GM18951 (cell line): ENCODE measurements at regions not wholly inside any gene's neighbourhood (a gene's known extent, or its start where the extent isn't known, plus 50 kb on each side); places are given as distances from the start of the nearest gene placed in this dataset.

Experiments used
- POLR2A ChIP-seq: IDR thresholded peaks from 4 replicates; pipeline ENCODE4 v1.6.1; 2011; ENCODE audit warnings: mild to moderate bottlenecking; ENCODE audit not compliant: insufficient read length, insufficient read depth; ENCODE audit errors: extremely low read depth
- in situ Hi-C: fragments of 300-500 bp; cut with MboI; formaldehyde crosslinking; loops from one replicate; pipeline ENCODE4 v1.12.0; 2022; ENCODE audit warnings: low sequenced_read_pairs, mixed read lengths, inconsistent platforms; ENCODE audit not compliant: unreplicated experiment

DNA sequence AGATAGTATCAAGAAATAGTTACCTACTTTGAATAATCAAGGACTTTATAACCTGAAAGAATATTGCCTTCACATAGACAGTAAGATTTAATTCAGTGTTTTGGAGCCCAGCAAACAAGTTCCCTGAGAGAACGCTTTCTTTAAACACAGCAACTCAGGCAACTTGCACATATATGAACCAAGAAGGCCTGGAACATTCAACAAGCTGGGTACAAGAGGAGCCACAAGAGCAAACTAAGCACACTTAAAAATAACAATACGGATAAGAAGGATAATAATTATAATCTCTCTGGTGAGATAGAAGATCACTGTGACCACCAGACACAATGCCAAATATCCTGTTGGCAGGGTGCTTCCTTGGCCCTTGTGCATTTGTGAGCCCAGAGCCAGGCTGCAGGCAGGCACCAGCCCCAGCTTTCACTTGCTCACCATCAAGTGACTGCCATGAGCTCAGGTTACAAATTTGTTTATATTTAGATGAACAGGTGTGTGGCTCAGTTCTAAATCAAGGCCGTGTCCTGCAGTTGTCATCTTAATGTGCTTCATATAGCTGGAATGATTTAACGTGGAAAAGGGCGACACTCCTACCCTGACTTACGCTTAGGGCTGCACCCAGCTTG lies 446.6 kb downstream of the IRS1 start:
- TF ChIP-seq POLR2A = no peak
- in situ Hi-C loops = no loop called here

- in situ Hi-C loops = no loop called here
- no peak for TF ChIP-seq POLR2A
These were observed 447.9 kb downstream of the IRS1 start for GRCh38 chr2:226351711-226352110.

DNA sequence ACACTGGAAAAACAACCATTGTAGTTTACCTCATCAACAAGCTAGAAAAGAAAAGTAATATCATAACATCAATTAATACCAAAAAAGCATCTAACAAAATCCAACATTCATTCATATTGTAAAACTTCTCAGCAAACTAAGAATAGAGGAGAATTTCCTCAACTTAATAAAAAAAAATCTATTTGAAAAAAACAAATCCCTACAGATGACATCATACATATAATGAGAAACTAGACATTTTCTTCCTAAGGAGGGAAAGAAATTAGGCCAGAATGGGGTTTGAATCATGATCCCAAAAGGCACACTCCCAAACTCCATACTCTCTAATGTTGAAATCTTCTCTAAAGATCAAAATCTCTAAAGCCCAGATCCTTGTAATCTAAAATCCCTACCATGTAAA lies 460.0 kb downstream of the IRS1 start:
- in situ Hi-C loops = no loop called here
- TF ChIP-seq POLR2A = no peak

DNA sequence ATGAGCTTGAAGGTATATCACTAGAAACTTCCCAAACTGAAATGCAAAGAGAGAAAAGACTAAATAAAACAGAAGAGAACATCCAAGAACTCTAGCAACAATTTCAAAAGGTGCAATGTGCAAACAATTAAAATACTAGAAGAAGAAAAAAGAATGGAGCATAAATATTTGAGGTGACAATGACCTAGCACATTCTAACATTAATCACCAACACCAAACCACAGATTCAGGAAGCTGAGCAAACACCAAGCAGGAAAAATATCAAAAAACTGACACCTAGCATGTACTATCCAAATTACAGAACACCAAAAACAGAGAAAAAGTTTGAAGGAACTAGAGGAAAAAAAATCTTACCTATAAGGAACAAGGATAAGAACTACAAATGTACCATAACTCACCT lies 460.8 kb downstream of the IRS1 start:
- in situ Hi-C loops = no loop called here
- no peak for TF ChIP-seq POLR2A

DNA sequence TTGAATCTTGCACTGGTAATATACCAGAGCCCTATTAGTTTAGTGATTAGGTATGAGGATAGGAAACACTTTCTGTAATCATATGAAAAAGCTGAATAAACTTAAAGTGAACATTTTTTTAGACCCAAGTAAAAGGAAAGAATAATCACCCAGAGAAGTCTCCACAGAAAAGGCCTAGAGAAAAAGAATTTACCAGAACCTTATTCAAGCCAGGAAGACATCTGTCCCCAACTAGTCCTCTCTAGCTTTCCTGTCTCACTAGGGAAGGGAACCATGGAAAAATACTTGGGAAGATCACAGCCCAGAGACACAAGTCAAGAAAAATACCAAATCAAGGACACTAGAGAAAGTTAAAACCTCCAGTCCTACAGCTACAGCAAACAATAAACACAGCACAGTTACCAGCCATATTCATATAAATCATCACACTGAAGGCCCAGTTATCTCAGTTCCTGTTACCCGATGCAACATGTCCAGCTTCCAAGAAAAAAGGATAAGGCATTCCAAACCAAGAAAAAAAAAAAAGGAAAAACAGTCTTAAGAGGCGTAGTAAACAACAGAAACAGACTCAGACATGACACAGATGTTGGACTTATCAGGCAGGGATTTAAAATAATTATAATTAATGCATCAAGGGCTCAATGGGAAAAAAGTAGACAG lies 461.5 kb downstream of the IRS1 start:
- in situ Hi-C loops = no loop called here
- TF ChIP-seq POLR2A = no peak

- no peak for TF ChIP-seq POLR2A
- in situ Hi-C loops = no loop called here
These were observed 463.3 kb downstream of the IRS1 start for GRCh38 chr2:226336283-226336682.

DNA sequence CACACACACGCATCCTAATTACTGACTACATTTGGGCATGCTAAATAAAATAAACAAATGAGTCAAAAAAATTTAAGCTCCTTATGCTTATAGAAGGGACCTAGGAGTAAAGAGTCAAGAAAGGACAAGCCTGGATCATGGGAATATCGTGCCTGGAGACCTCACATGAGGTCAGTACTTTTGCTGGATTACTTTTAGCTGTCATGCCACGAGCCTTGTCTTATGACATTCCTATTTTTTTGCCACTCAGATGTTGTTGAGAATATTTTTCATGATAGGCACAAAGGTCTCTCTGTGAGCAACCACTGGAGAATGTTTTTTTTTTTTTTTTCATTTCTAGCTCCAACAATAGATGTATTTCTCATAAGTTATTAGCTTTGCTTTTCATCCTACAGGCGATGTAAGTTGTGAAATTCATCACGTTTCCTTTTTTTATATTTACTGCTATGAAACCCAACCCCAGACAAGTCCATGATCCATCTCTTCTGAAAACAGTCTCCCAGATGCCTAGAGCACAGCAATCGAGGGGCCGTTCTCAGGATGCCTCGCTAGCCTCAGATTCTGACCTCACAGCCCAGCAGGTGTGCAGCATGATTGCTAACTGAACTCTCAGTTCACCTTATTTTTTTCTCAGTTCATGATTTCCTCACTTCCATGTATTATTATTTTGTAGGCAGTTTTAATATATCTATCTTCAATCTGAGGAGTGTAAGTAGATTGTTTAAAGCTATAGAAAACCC lies 464.5 kb downstream of the IRS1 start:
- in situ Hi-C loops = no loop called here
- TF ChIP-seq POLR2A = no peak

DNA sequence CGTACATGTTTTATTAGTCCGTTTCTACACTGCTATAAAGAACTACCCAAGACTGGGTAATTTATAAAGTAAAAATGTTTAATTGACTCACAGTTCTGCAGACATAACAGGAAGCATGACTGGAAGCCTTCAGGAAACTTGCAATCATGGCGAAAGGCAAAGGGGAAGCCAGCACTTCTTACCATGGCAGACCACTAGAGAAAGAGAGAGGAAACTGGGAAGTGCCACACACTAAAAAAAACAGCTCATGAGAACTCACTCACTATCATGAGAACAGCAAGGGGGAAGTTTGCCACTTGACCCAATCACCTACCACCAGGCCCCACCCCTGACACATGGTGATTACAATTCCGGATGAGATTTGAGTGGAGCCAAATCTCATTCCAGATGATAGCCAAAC lies 466.2 kb downstream of the IRS1 start:
- TF ChIP-seq POLR2A = no peak
- in situ Hi-C loops = no loop called here

GRCh38 chr2:226330206-226330605 lies 469.4 kb downstream of the IRS1 start:
- TF ChIP-seq POLR2A = no peak
- in situ Hi-C loops = no loop called here

GRCh38 chr2:226329180-226329579 lies 470.4 kb downstream of the IRS1 start:
- TF ChIP-seq POLR2A = no peak
- in situ Hi-C loops = no loop called here

- TF ChIP-seq POLR2A = no peak
- in situ Hi-C loops = no loop called here
These were observed 471.8 kb downstream of the IRS1 start for GRCh38 chr2:226327830-226328229.

DNA sequence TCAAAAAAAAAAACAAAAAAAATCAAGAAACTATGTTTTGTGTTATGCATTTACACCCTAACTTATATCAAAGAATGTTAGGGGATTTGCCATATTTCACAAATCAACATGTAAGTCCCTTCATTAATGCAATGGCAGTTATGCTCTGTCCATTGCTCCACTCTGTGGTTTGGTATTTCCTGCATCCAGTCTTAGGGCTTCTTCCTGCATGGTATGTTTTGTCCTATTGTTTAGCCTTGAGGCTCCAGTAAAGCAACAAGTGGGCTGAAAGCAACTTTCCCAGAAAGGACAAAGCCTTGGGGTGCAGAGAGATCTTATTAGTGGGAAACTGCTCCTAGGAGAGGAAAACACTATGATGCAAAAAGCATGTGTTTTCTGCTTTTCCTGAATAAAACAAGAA lies 474.1 kb downstream of the IRS1 start:
- no peak for TF ChIP-seq POLR2A
- in situ Hi-C loops = no loop called here

DNA sequence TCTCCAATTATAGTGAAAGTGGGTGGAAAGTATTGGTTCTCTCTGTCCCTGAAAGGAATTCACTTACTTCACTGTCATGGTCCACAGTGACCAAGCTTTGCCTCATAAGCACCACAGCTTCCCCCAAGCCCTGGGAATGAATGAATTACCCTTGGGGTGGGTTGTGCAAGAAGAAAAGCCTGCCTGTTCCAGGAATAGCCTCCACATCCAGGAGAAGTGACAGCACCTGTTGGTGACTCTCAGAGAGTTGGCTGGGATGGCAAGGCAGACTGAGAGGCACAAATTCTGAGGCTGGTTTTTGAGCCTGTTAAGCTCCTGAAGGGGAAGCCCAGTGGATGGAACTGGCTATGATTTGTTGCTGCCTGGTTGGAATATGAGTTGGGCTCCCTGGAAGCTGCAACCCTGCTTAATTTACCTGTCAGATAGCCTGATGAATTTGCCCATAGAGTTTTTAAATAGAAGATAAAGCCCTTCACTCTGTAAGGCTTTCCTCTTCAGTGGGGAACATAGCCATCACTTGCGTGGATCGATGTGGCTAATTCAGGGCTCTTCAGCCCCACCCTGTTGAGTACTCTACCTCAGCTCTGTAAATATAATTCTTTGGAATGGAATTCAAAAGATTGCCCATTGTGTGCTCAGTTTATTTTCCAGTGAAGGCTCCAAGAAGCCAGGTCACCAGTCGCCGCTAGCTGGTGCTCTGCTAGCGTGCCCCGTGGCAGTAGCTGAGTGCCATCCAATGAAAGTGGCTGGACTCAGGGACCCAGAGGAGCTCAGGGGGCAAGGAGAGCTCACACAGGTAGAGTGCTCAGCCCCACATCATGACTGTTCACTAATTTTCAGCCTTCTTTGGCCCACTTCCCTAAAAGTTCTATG lies 479.3 kb downstream of the IRS1 start:
- in situ Hi-C loops = no loop called here
- TF ChIP-seq POLR2A = no peak
